Smooth muscle cell (in vitro differentiated cells): ENCODE measurements at regions not wholly inside any gene's neighbourhood (a gene's known extent, or its start where the extent isn't known, plus 50 kb on each side); places are given as distances from the start of the nearest gene placed in this dataset.

Experiments
- DNase-seq: peaks from one replicate; lab custom pipeline; 2025; ENCODE audit not compliant: unreplicated experiment; lab: John Stamatoyannopoulos, UW
- H2AFZ ChIP-seq: fragments of 200-600 bp; sonication (generic); 2 replicates; pipeline ENCODE4 v1.6.0; 2016; ENCODE audit warnings: antibody characterized with exemption, low read depth, mild to moderate bottlenecking
- H3F3A ChIP-seq: fragments of 200-600 bp; sonication (generic); 2 replicates; pipeline ENCODE4 v1.6.0; 2017; ENCODE audit warnings: antibody characterized with exemption, low read depth
- H3K27ac ChIP-seq: fragments of 200-600 bp; sonication (generic); 2 replicates; pipeline ENCODE4 v1.5.1; 2016; ENCODE audit warnings: low read depth, mild to moderate bottlenecking
- H3K27me3 ChIP-seq: fragments of 200-600 bp; sonication (generic); 2 replicates; pipeline ENCODE4 v1.6.1; 2016; ENCODE audit warnings: low read depth, mild to moderate bottlenecking
- H3K36me3 ChIP-seq: fragments of 200-600 bp; sonication (generic); 2 replicates; pipeline ENCODE4 v1.5.1; 2016; ENCODE audit warnings: low read depth
- H3K4me1 ChIP-seq: fragments of 200-600 bp; sonication (generic); 2 replicates; pipeline ENCODE4 v1.5.1; 2016; ENCODE audit warnings: low read depth
- H3K4me2 ChIP-seq: fragments of 200-600 bp; sonication (generic); 2 replicates; pipeline ENCODE4 v1.6.0; 2016; ENCODE audit warnings: mild to moderate bottlenecking
- H3K4me3 ChIP-seq: fragments of 200-600 bp; sonication (generic); 2 replicates; pipeline ENCODE4 v1.5.1; 2016; ENCODE audit warnings: mild to moderate bottlenecking
- H3K79me2 ChIP-seq: fragments of 200-600 bp; sonication (generic); 2 replicates; pipeline ENCODE4 v1.6.0; 2016; ENCODE audit warnings: low read depth, mild to moderate bottlenecking
- H3K9ac ChIP-seq: fragments of 200-600 bp; sonication (generic); 2 replicates; pipeline ENCODE4 v1.6.0; 2016; ENCODE audit warnings: low read depth
- H3K9me3 ChIP-seq: fragments of 200-600 bp; sonication (generic); replicated peaks from 2 replicates; pipeline ENCODE4 v1.5.1; 2016; ENCODE audit warnings: low read depth
- H4K20me1 ChIP-seq: fragments of 200-600 bp; sonication (generic); 2 replicates; pipeline ENCODE4 v1.6.0; 2016; ENCODE audit warnings: low read depth
- WGBS: methylation state at CpG from one replicate; pipeline ENCODE4 v1.1.7; 2016; ENCODE audit warnings: low lambda C conversion rate; 5-methylcytosine and 5-hydroxymethylcytosine counted together
- TF ChIP-seq, protein P1 (sequence below): fragments of 200-600 bp; sonication (generic); IDR thresholded peaks from 2 replicates; pipeline ENCODE4 v1.5.1; 2017; ENCODE audit warnings: borderline replicate concordance, mild to moderate bottlenecking, antibody characterized with exemption; ENCODE audit not compliant: insufficient read depth, poor library complexity, severe bottlenecking

DNA sequence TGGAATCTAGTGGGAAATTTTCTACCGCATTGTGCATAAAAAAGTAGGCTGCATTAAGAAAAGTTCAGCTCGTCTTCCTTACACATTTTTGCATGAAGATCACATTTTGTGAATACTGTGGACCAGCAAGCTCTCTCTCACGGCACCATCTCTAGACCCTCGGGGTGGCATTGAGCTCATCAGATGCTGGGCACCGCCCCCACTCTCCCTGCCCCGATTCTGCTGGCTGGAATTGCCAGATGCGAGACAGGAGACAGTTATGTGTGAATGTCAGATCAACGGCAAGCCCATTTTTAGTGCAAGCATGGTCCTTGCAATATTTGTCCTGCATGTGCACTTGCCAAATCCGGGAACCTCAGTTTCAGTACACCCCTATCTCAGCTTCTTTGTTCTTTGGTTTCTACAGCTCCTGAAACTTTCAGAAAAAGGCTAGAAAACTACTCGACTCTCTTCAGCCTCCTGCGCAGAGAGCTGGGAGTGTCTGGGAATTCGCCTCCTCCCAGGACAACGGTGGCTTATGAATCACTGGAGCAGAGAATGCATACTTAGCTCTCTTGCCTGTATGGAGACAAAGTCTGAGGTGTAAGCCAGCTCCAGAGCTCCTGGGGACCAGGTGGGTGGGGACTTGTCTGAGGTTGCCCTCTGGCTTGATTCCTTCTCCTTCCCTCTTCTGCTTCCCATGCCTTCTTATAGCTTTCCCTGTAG is 285.2 kb upstream of the ATP10A start:
- no peak overlapping the region for H3K9ac ChIP-seq
- H3K27me3 ChIP-seq = peaks cover 14% of the 10 kb centered on the region
- H4K20me1 ChIP-seq = no peaks in the 10 kb centered on the region
- no peak overlapping the region for H3K4me3 ChIP-seq
- H3K27ac ChIP-seq = no peak overlapping the region
- H3F3A ChIP-seq = no peaks in the 10 kb centered on the region
- TF ChIP-seq, protein P1, sequence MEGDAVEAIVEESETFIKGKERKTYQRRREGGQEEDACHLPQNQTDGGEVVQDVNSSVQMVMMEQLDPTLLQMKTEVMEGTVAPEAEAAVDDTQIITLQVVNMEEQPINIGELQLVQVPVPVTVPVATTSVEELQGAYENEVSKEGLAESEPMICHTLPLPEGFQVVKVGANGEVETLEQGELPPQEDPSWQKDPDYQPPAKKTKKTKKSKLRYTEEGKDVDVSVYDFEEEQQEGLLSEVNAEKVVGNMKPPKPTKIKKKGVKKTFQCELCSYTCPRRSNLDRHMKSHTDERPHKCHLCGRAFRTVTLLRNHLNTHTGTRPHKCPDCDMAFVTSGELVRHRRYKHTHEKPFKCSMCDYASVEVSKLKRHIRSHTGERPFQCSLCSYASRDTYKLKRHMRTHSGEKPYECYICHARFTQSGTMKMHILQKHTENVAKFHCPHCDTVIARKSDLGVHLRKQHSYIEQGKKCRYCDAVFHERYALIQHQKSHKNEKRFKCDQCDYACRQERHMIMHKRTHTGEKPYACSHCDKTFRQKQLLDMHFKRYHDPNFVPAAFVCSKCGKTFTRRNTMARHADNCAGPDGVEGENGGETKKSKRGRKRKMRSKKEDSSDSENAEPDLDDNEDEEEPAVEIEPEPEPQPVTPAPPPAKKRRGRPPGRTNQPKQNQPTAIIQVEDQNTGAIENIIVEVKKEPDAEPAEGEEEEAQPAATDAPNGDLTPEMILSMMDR = no peak
- no peaks in the 10 kb centered on the region for H3K4me1 ChIP-seq
- H3K79me2 ChIP-seq = no peaks in the 10 kb centered on the region
- no peaks in the 10 kb centered on the region for H3K9me3 ChIP-seq
- no peak for DNase-seq
- 88% methylated on average over 13 of the region's 13 CpGs for WGBS
- H3K36me3 ChIP-seq = no peaks in the 10 kb centered on the region
- no peak overlapping the region for H2AFZ ChIP-seq
- H3K4me2 ChIP-seq = no peak overlapping the region

DNA sequence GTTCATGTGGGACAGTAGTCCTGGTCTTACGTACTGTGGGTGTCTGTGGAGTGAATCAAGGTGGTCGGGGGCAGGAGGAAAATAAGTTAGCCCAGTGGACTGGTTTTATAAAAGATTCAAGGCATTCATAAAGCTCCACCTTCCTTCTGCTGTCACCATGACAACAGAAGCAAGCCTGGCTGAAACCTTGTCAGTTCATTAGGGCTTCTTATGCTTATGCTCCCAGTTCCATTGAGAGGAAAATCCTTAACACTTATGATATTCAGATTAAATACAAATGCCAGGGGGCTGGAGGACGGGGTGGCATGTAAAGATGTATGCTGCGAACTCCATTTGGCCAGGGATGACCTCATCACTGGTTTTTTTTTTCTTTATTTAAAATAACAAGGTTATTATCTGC is 283.1 kb upstream of the ATP10A start:
- H3K4me1 ChIP-seq = no peaks in the 10 kb centered on the region
- H3K4me3 ChIP-seq = no peak overlapping the region
- no peak overlapping the region for H2AFZ ChIP-seq
- no peaks in the 10 kb centered on the region for H3K79me2 ChIP-seq
- H3K9me3 ChIP-seq = no peaks in the 10 kb centered on the region
- H3K27ac ChIP-seq = no peak overlapping the region
- TF ChIP-seq, protein P1 = no peak
- no peak overlapping the region for H3K4me2 ChIP-seq
- H4K20me1 ChIP-seq = no peaks in the 10 kb centered on the region
- WGBS = 78% methylated on average over 4 of the region's 4 CpGs
- H3K27me3 ChIP-seq = peaks cover 14% of the 10 kb centered on the region
- H3F3A ChIP-seq = no peaks in the 10 kb centered on the region
- no peak for DNase-seq
- no peaks in the 10 kb centered on the region for H3K36me3 ChIP-seq
- no peak overlapping the region for H3K9ac ChIP-seq

DNA sequence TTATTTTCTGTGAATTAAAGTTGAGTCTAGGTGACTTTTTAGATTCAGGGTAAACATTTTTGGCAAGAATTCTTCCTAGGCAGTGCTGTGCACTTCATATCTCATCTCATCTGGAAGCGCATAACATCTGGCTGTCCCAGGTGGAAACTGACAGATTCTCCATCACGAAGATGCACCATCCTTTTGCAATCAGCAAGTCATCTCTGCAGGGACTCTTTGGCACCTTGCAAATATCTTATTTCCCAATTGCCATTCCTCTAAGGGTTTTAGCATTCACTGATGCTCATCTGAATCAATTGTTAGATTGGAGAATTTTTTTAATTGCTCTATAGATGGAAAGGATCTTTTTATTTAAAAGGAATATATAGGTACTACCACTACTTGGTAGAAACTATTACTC is 282.7 kb upstream of the ATP10A start:
- no peaks in the 10 kb centered on the region for H3K79me2 ChIP-seq
- no peak overlapping the region for H3K27ac ChIP-seq
- no peak overlapping the region for H3K4me3 ChIP-seq
- H3F3A ChIP-seq = no peaks in the 10 kb centered on the region
- 91% methylated on average over 2 of the region's 2 CpGs for WGBS
- no peaks in the 10 kb centered on the region for H4K20me1 ChIP-seq
- H3K4me1 ChIP-seq = no peaks in the 10 kb centered on the region
- no peak overlapping the region for H3K4me2 ChIP-seq
- H3K9ac ChIP-seq = no peak overlapping the region
- no peak overlapping the region for H2AFZ ChIP-seq
- no peak for DNase-seq
- H3K9me3 ChIP-seq = no peaks in the 10 kb centered on the region
- peaks cover 14% of the 10 kb centered on the region for H3K27me3 ChIP-seq
- H3K36me3 ChIP-seq = no peaks in the 10 kb centered on the region
- TF ChIP-seq, protein P1 = no peak

DNA sequence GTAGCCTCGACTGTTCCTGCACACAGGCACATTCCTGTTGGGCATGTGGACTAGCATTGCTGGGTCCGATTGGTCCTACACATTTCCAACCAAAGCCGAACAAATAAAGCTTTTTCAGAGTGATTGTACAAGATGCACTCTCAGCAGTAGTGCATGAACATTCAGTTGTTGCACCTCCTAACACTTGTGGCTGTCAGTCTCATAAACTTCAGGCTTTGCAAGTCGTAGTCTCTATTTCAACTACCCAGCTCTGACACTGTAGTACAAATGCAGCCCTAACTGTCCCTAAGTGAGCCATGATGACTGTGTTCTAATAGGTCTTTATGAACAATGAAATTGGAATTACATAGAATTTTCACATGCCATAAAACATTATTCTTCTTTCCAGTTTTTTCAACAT is 281.7 kb upstream of the ATP10A start:
- Histone ChIP-seq H3K36me3 (no peaks in the 10 kb centered on the region), H3K9ac (no peak overlapping the region), H2AFZ (no peak overlapping the region), H3K4me1 (no peaks in the 10 kb centered on the region), H3F3A (no peaks in the 10 kb centered on the region), H4K20me1 (no peaks in the 10 kb centered on the region), H3K4me2 (no peak overlapping the region), H3K9me3 (no peaks in the 10 kb centered on the region), H3K79me2 (no peaks in the 10 kb centered on the region), H3K27ac (no peak overlapping the region), H3K4me3 (no peak overlapping the region), H3K27me3 (peaks cover 14% of the 10 kb centered on the region)
- DNase-seq = no peak
- 89% methylated on average over 4 of the region's 4 CpGs for WGBS
- TF ChIP-seq, protein P1 = no peak
